HG02973 (cell line): ENCODE measurements at regions not wholly inside any gene's neighbourhood (a gene's known extent, or its start where the extent isn't known, plus 50 kb on each side); places are given as distances from the start of the nearest gene placed in this dataset.
"Not testable (repeated sequence)": the region's sequence is repeated elsewhere in the genome, so short reads cannot be mapped to it uniquely, and the experiment has no call there.

ENCODE experiments used
- ATAC-seq: cut with Tn5 transposase; IDR thresholded peaks from one replicate; pipeline ENCODE4 v1.9.1; 2021; ENCODE audit warnings: moderate library complexity; ENCODE audit not compliant: unreplicated experiment

- not testable (repeated sequence) for ATAC-seq
Measured at GRCh38 chrX:84856791-84857190, 146.9 kb upstream of the APOOL start.

DNA sequence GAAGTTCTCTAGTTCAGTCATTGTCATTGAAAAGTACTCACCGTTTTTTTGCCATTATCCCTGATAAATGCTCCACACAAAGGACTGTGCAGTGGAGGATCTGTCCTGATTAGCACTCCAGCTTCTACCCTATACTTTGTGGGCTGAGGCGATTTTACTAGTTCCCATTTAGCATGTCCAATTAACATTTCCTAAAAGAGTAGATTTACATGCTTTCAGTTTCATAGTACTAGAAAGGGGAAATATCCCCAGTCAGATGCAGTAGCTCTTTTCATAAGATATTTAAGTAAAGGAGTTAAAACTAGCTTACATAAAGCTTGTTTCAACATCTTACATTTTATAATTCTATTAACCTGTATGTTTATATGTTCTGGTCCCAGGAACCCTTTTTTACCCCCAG is 144.9 kb upstream of the APOOL start:
- ATAC-seq = not testable (repeated sequence)

DNA sequence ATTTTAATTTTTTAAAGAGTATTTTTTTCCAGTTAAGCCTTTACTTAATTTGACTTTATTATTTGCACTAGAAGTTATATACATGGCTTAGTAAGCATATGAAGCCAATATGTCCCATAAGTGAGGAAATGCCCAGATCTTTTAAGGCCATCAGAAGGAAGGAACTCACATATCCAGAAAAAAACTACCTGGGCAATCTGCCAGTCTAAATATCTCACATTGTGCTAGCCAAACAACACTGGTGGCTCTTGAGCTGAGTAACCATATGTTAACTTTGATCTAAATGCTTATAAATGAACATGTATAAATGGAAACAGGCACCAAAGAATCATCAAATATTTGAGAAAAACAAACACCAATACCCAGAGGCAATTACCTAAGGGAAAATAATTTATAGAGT is 138.6 kb upstream of the APOOL start:
- no peak for ATAC-seq

DNA sequence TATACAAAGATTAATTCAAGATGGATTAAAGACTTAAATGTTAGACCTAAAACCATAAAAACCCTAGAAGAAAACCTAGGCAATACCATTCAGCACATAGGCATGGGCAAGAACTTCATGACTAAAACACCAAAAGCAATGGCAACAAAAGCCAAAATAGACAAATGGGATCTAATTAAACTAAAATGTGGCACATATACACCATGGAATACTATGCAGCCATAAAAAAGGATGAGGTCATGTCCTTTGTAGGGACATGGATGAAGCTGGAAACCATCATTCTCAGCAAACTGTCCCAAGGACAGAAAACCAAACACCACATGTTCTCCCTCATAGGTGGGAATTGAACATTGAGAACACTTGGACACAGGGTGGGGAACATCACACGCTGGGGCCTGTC is 133.4 kb upstream of the APOOL start:
- ATAC-seq = not testable (repeated sequence)

DNA sequence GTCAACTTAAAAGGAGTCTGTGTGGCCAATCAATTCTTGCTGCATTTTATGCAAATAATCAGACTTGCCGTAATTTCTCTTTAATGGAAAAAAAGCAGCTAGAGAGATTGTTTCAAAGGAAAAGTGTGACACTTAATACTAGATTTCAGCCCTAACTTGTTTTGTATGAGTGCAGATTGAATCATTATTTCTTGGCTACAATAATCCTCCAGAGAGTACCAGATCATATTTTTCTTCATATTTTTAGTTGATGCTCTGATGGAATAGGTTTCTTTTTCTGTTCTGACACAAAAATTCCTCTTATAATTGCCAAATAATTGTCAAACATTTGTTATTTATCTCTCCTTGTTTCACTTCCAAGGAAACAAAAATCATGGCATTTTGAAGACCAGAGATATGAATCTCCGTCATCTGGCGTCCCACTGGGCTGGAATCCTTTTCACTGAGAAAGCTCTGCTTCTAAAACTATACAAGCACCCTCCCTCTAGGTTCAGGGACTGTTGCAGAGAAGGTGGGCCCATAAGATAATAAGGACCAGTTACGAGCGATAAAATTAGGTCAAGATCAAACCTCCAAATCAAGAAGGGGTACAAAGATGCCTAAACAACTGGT is 131.4 kb upstream of the APOOL start:
- ATAC-seq = not testable (repeated sequence)

GRCh38 chrX:84873176-84873575 is 130.5 kb upstream of the APOOL start:
- ATAC-seq = no peak

GRCh38 chrX:84876876-84877275 is 126.8 kb upstream of the APOOL start:
- ATAC-seq = no peak

- ATAC-seq = no peak
Measured at GRCh38 chrX:84893897-84894296, 109.8 kb upstream of the APOOL start.

DNA sequence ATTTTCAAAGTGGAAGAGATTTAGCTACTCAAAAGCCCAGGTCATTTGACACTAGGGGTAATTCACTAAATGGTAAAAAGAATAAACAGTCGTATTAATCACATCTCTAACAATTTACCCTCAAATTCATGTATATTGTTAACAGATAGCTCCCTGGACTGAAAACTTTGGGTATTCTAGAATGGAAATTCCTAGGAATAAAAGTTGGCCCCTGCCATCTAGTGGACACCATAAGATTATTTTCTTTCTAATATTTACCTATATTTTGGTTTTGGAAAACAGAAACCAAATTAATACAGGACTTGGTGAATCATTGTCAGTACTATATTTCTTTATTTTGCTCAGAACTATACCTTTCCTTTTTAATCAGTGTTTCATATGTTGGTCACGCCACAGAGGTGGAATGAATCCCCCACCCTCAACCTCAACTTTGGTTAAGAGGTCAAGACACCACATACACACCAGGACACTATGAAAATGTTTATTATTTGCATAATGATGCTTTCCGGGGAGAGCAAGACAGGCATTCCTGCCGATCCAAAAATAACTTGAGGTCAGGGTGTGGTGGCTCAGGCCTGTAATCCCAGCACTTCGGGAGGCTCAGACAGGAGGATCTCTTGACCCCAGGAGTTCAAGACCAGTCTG is 96.2 kb upstream of the APOOL start:
- ATAC-seq = no peak

- no peak for ATAC-seq
Measured at GRCh38 chrX:84909151-84909550, 94.5 kb upstream of the APOOL start.

GRCh38 chrX:84924624-84925023 is 79.1 kb upstream of the APOOL start:
- ATAC-seq = no peak

DNA sequence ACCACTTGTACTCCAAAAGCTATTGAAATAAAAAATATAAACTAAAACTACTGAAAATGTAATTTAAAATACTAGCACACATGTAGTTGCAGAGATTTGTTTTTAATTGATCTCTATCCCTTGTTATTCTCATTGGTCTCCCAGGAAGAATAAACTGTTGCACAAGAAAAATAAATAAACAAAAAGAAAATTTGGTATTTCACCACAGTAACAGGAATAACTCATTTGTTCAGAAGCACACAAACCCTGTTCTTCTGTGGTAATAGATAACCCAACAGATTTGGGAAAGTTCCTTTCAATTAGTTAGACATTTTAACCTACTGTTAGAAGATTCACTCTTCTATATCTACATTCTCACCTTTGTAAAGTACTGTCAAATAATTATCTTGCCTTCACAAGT is 70.9 kb upstream of the APOOL start:
- no peak for ATAC-seq

GRCh38 chrX:84933956-84934556 is 69.6 kb upstream of the APOOL start:
- no peak for ATAC-seq
